DOHH2 (cell line): ENCODE measurements at regions not wholly inside any gene's neighbourhood (a gene's known extent, or its start where the extent isn't known, plus 50 kb on each side); places are given as distances from the start of the nearest gene placed in this dataset.

Experiments used
- CTCF ChIP-seq: fragments of 200-600 bp; sonication (generic); IDR thresholded peaks from one replicate; pipeline ENCODE4 v1.5.1; 2014; ENCODE audit warnings: antibody characterized with exemption, mild to moderate bottlenecking, low read depth, low read length; ENCODE audit not compliant: poor library complexity, severe bottlenecking
- EZH2phosphoT487 ChIP-seq: fragments of 200-600 bp; sonication (generic); IDR thresholded peaks from 2 replicates; pipeline ENCODE4 v1.6.1; 2017; ENCODE audit warnings: borderline replicate concordance, mild to moderate bottlenecking, antibody characterized with exemption, low read length, moderate library complexity, mixed read lengths

- TF ChIP-seq CTCF (no peak), EZH2phosphoT487 (no peak)
These were observed 216.9 kb upstream of the S100G start for GRCh38 chrX:16433021-16433420.
